ENCODE measurements at regions not wholly inside any gene's neighbourhood (a gene's known extent, or its start where the extent isn't known, plus 50 kb on each side); places are given as distances from the start of the nearest gene placed in this dataset.

- H3K27me3 ChIP-seq (ENCODE audit: insufficient read depth, low read length) = no peaks in the 10 kb centered on the region
- H3K4me1 ChIP-seq (ENCODE audit: insufficient read depth, low read length) = peaks cover 13% of the 10 kb centered on the region
- H2AFZ ChIP-seq (ENCODE audit: low read depth, low read length) = no peak overlapping the region
- no peak overlapping the region for H3K4me3 ChIP-seq (ENCODE audit: low read length)
- H3K36me3 ChIP-seq (ENCODE audit: insufficient read depth, low read length) = no peaks in the 10 kb centered on the region
- peaks cover 2% of the 10 kb centered on the region for H3K9me3 ChIP-seq (ENCODE audit: low read length)
These were observed 157.9 kb upstream of the HES1 start for GRCh38 chr3:193978030-193978429.

GRCh38 chr3:193978486-193978885 is 157.5 kb upstream of the HES1 start:
- H3K4me3 ChIP-seq (ENCODE audit: low read length) = no peak overlapping the region
- no peaks in the 10 kb centered on the region for H3K27me3 ChIP-seq (ENCODE audit: insufficient read depth, low read length)
- H2AFZ ChIP-seq (ENCODE audit: low read depth, low read length) = no peak overlapping the region
- H3K4me1 ChIP-seq (ENCODE audit: insufficient read depth, low read length) = peaks cover 13% of the 10 kb centered on the region
- peaks cover 2% of the 10 kb centered on the region for H3K9me3 ChIP-seq (ENCODE audit: low read length)
- H3K36me3 ChIP-seq (ENCODE audit: insufficient read depth, low read length) = no peaks in the 10 kb centered on the region

GRCh38 chr3:193980326-193980725 is 155.6 kb upstream of the HES1 start:
- H3K27me3 ChIP-seq (ENCODE audit: insufficient read depth, low read length) = no peaks in the 10 kb centered on the region
- no peak overlapping the region for H2AFZ ChIP-seq (ENCODE audit: low read depth, low read length)
- H3K36me3 ChIP-seq (ENCODE audit: insufficient read depth, low read length) = no peaks in the 10 kb centered on the region
- no peaks in the 10 kb centered on the region for H3K9me3 ChIP-seq (ENCODE audit: low read length)
- peaks cover 22% of the 10 kb centered on the region for H3K4me1 ChIP-seq (ENCODE audit: insufficient read depth, low read length)
- no peak overlapping the region for H3K4me3 ChIP-seq (ENCODE audit: low read length)

- H3K4me1 ChIP-seq (ENCODE audit: insufficient read depth, low read length) = peaks cover 22% of the 10 kb centered on the region
- no peaks in the 10 kb centered on the region for H3K9me3 ChIP-seq (ENCODE audit: low read length)
- H3K4me3 ChIP-seq (ENCODE audit: low read length) = no peak overlapping the region
- no peaks in the 10 kb centered on the region for H3K36me3 ChIP-seq (ENCODE audit: insufficient read depth, low read length)
- no peaks in the 10 kb centered on the region for H3K27me3 ChIP-seq (ENCODE audit: insufficient read depth, low read length)
- H2AFZ ChIP-seq (ENCODE audit: low read depth, low read length) = no peak overlapping the region
These were observed 155.0 kb upstream of the HES1 start for GRCh38 chr3:193980905-193981304.

- H3K9me3 ChIP-seq (ENCODE audit: low read length) = no peaks in the 10 kb centered on the region
- no peak overlapping the region for H2AFZ ChIP-seq (ENCODE audit: low read depth, low read length)
- no peaks in the 10 kb centered on the region for H3K27me3 ChIP-seq (ENCODE audit: insufficient read depth, low read length)
- H3K4me3 ChIP-seq (ENCODE audit: low read length) = no peak overlapping the region
- peaks cover 22% of the 10 kb centered on the region for H3K4me1 ChIP-seq (ENCODE audit: insufficient read depth, low read length)
- no peaks in the 10 kb centered on the region for H3K36me3 ChIP-seq (ENCODE audit: insufficient read depth, low read length)
These were observed 154.4 kb upstream of the HES1 start for GRCh38 chr3:193981504-193981903.

GRCh38 chr3:193982258-193982659 is 153.7 kb upstream of the HES1 start:
- H3K9me3 ChIP-seq (ENCODE audit: low read length) = no peaks in the 10 kb centered on the region

GRCh38 chr3:193983846-193984818 is 151.8 kb upstream of the HES1 start:
- H3K9me3 ChIP-seq (ENCODE audit: low read length) = no peaks in the 10 kb centered on the region
- no peaks in the 10 kb centered on the region for H3K36me3 ChIP-seq (ENCODE audit: insufficient read depth, low read length)
- no peak overlapping the region for H3K4me3 ChIP-seq (ENCODE audit: low read length)
- H3K4me1 ChIP-seq (ENCODE audit: insufficient read depth, low read length) = peaks cover 25% of the 10 kb centered on the region
- no peak overlapping the region for H2AFZ ChIP-seq (ENCODE audit: low read depth, low read length)
- H3K27me3 ChIP-seq (ENCODE audit: insufficient read depth, low read length) = no peaks in the 10 kb centered on the region

More at GRCh38 chr3:193982258-193982659, 153.7 kb upstream of the HES1 start:
- H3K4me1 ChIP-seq (ENCODE audit: insufficient read depth, low read length) = peaks cover 24% of the 10 kb centered on the region
- H3K27me3 ChIP-seq (ENCODE audit: insufficient read depth, low read length) = no peaks in the 10 kb centered on the region
- no peak overlapping the region for H2AFZ ChIP-seq (ENCODE audit: low read depth, low read length)
- H3K4me3 ChIP-seq (ENCODE audit: low read length) = no peak overlapping the region
- H3K36me3 ChIP-seq (ENCODE audit: insufficient read depth, low read length) = no peaks in the 10 kb centered on the region

- Histone ChIP-seq H3K9me3 (ENCODE audit: low read length) (no peaks in the 10 kb centered on the region), H3K4me1 (ENCODE audit: insufficient read depth, low read length) (peaks cover 25% of the 10 kb centered on the region), H3K36me3 (ENCODE audit: insufficient read depth, low read length) (no peaks in the 10 kb centered on the region), H2AFZ (ENCODE audit: low read depth, low read length) (no peak overlapping the region), H3K27me3 (ENCODE audit: insufficient read depth, low read length) (no peaks in the 10 kb centered on the region), H3K4me3 (ENCODE audit: low read length) (no peak overlapping the region)
These were observed 151.1 kb upstream of the HES1 start for GRCh38 chr3:193984876-193985275.

- Histone ChIP-seq H3K9me3 (ENCODE audit: low read length) (no peaks in the 10 kb centered on the region), H3K27me3 (ENCODE audit: insufficient read depth, low read length) (no peaks in the 10 kb centered on the region), H3K4me3 (ENCODE audit: low read length) (no peak overlapping the region), H3K4me1 (ENCODE audit: insufficient read depth, low read length) (peaks cover 25% of the 10 kb centered on the region), H2AFZ (ENCODE audit: low read depth, low read length) (no peak overlapping the region), H3K36me3 (ENCODE audit: insufficient read depth, low read length) (no peaks in the 10 kb centered on the region)
These were observed 148.8 kb upstream of the HES1 start for GRCh38 chr3:193987186-193987585.

- no peaks in the 10 kb centered on the region for H3K9me3 ChIP-seq (ENCODE audit: low read length)
- no peaks in the 10 kb centered on the region for H3K27me3 ChIP-seq (ENCODE audit: insufficient read depth, low read length)
- peaks cover 21% of the 10 kb centered on the region for H3K4me1 ChIP-seq (ENCODE audit: insufficient read depth, low read length)
- H3K4me3 ChIP-seq (ENCODE audit: low read length) = no peak overlapping the region
- no peaks in the 10 kb centered on the region for H3K36me3 ChIP-seq (ENCODE audit: insufficient read depth, low read length)
- no peak overlapping the region for H2AFZ ChIP-seq (ENCODE audit: low read depth, low read length)
These were observed 146.8 kb upstream of the HES1 start for GRCh38 chr3:193989186-193989585.

GRCh38 chr3:193991666-193992424 is 144.1 kb upstream of the HES1 start:
- H3K4me1 ChIP-seq (ENCODE audit: insufficient read depth, low read length) = peaks cover 17% of the 10 kb centered on the region
- H3K4me3 ChIP-seq (ENCODE audit: low read length) = no peak overlapping the region
- H3K9me3 ChIP-seq (ENCODE audit: low read length) = no peaks in the 10 kb centered on the region
- no peaks in the 10 kb centered on the region for H3K27me3 ChIP-seq (ENCODE audit: insufficient read depth, low read length)
- H3K36me3 ChIP-seq (ENCODE audit: insufficient read depth, low read length) = no peaks in the 10 kb centered on the region
- no peak overlapping the region for H2AFZ ChIP-seq (ENCODE audit: low read depth, low read length)

- Histone ChIP-seq H3K4me1 (ENCODE audit: insufficient read depth, low read length) (peaks cover 11% of the 10 kb centered on the region), H2AFZ (ENCODE audit: low read depth, low read length) (no peak overlapping the region), H3K36me3 (ENCODE audit: insufficient read depth, low read length) (no peaks in the 10 kb centered on the region), H3K9me3 (ENCODE audit: low read length) (no peaks in the 10 kb centered on the region), H3K4me3 (ENCODE audit: low read length) (no peak overlapping the region), H3K27me3 (ENCODE audit: insufficient read depth, low read length) (no peaks in the 10 kb centered on the region)
These were observed 143.4 kb upstream of the HES1 start for GRCh38 chr3:193992425-193993037.

GRCh38 chr3:193996221-193996620 is 139.7 kb upstream of the HES1 start:
- Histone ChIP-seq H3K4me1 (ENCODE audit: insufficient read depth, low read length) (peaks cover 11% of the 10 kb centered on the region), H3K27me3 (ENCODE audit: insufficient read depth, low read length) (no peaks in the 10 kb centered on the region), H3K9me3 (ENCODE audit: low read length) (no peaks in the 10 kb centered on the region), H2AFZ (ENCODE audit: low read depth, low read length) (no peak overlapping the region), H3K36me3 (ENCODE audit: insufficient read depth, low read length) (no peaks in the 10 kb centered on the region), H3K4me3 (ENCODE audit: low read length) (no peak overlapping the region)
